H1 (cell line): ENCODE measurements at regions not wholly inside any gene's neighbourhood (a gene's known extent, or its start where the extent isn't known, plus 50 kb on each side); places are given as distances from the start of the nearest gene placed in this dataset.
A peak's percentile ranks its signal among the peaks of the same experiment; 100 is the strongest.

Experiments used
- CTCF ChIA-PET: fragments of 300-600 bp; sonication (Branson Sonifier 250); formaldehyde crosslinking; loops from one replicate; lab custom pipeline; 2021; ENCODE audit not compliant: partially characterized antibody; lab: Charles Lee
- POLR2A ChIA-PET: fragments of 300-600 bp; sonication (Branson Sonifier 250); formaldehyde crosslinking; loops from one replicate; lab custom pipeline; 2021; ENCODE audit warnings: inconsistent platforms; ENCODE audit not compliant: partially characterized antibody; lab: Charles Lee
- DNase-seq, 2 experiments: peaks; one replicate each; pipeline versions ENCODE4 v3.0.0 to v3.0.0-alpha.2; 2010 to 2022; ENCODE audit warnings: low spot score in 2 of 2, low read depth in 1 of 2, mixed read lengths in 1 of 2
- FAIRE-seq: peaks from 2 replicates; lab custom pipeline; 2011; peaks lifted over from hg19 to GRCh38; lab: Jason Lieb, UNC
- H2AFZ ChIP-seq: 2 replicates; pipeline ENCODE4 v1.8.1; 2012; ENCODE audit warnings: low read length, inconsistent platforms
- H2AK5ac ChIP-seq: 2 replicates; pipeline ENCODE4 v1.6.1; 2013; ENCODE audit warnings: low read depth, low read length
- H2BK120ac ChIP-seq: replicated peaks from 2 replicates; pipeline ENCODE3; 2013; ENCODE audit warnings: low read depth, low read length, inconsistent platforms
- H2BK12ac ChIP-seq: 2 replicates; pipeline ENCODE4 v1.6.1; 2013; ENCODE audit warnings: low read depth, low read length
- H2BK15ac ChIP-seq: 2 replicates; pipeline ENCODE4 v1.6.1; 2013; ENCODE audit warnings: low read length
- H2BK20ac ChIP-seq: 2 replicates; pipeline ENCODE4 v1.6.1; 2013; ENCODE audit warnings: low read length
- H2BK5ac ChIP-seq: 2 replicates; pipeline ENCODE4 v1.6.1; 2013; ENCODE audit warnings: low read depth, low read length
- H3K14ac ChIP-seq: 2 replicates; pipeline ENCODE4 v1.6.1; 2013; ENCODE audit warnings: inconsistent platforms; ENCODE audit not compliant: insufficient read length
- H3K18ac ChIP-seq: 2 replicates; pipeline ENCODE4 v1.6.1; 2013; ENCODE audit warnings: low read length; ENCODE audit errors: extremely low read depth
- H3K23ac ChIP-seq: 2 replicates; pipeline ENCODE4 v1.6.1; 2013; ENCODE audit warnings: inconsistent platforms; ENCODE audit not compliant: insufficient read length
- H3K23me2 ChIP-seq: 2 replicates; pipeline ENCODE4 v1.6.1; 2013; ENCODE audit warnings: low read depth, low read length
- H3K27ac ChIP-seq: 2 replicates; pipeline ENCODE4 v1.6.1; 2011; ENCODE audit warnings: low read depth, low read length, inconsistent platforms
- H3K27me3 ChIP-seq, 4 experiments: replicated peaks in 1 of 4; 1 replicate in 1 of 4; 2 replicates in 3 of 4; pipeline versions ENCODE4 v1.6.1 to v1.8.1; 2011 to 2013; ENCODE audit warnings: low read length in 3 of 4, mild to moderate bottlenecking in 3 of 4, inconsistent platforms in 2 of 4, mixed read lengths in 2 of 4, moderate library complexity in 1 of 4; ENCODE audit not compliant: control insufficient read depth in 3 of 4, insufficient read depth in 3 of 4; ENCODE audit errors: extremely low read depth in 1 of 4
- H3K36me3 ChIP-seq, 4 experiments: 2 replicates each; pipeline versions ENCODE4 v1.6.1 to v1.8.1; 2011 to 2013; ENCODE audit warnings: mild to moderate bottlenecking in 4 of 4, low read length in 3 of 4, moderate library complexity in 2 of 4, control low read depth in 1 of 4, inconsistent platforms in 1 of 4; ENCODE audit not compliant: insufficient read depth in 4 of 4, control insufficient read depth in 2 of 4
- H3K4ac ChIP-seq: replicated peaks from 2 replicates; pipeline ENCODE3; 2013; ENCODE audit warnings: low read length, low read depth, mixed read lengths, inconsistent platforms; ENCODE audit not compliant: insufficient read length
- H3K4me1 ChIP-seq, 4 experiments: replicated peaks in 1 of 4; 1 replicate in 1 of 4; 2 replicates in 3 of 4; pipeline versions ENCODE4 v1.6.1 to v1.8.1; 2011 to 2013; ENCODE audit warnings: low read length in 3 of 4, inconsistent platforms in 2 of 4, mixed read lengths in 1 of 4; ENCODE audit not compliant: insufficient read depth in 4 of 4, control insufficient read depth in 3 of 4
- H3K4me2 ChIP-seq, 2 experiments: 2 replicates each; pipeline versions ENCODE4 v1.6.1 to v1.8.1; 2011 to 2013; ENCODE audit warnings: low read depth in 2 of 2, low read length in 2 of 2, control low read depth in 1 of 2, inconsistent platforms in 1 of 2, mild to moderate bottlenecking in 1 of 2; ENCODE audit not compliant: insufficient read depth in 1 of 2
- H3K4me3 ChIP-seq, 4 experiments: fragments of 200-600, 300-600 bp in 1 of 4; sonication (generic), shearing (Covaris generic), sonication (Bioruptor Twin) in 1 of 4; 2 replicates each; pipeline versions ENCODE4 v1.5.1 to v1.8.1; 2011 to 2016; ENCODE audit warnings: low read length in 4 of 4, low read depth in 3 of 4, control low read depth in 2 of 4, inconsistent platforms in 2 of 4, mild to moderate bottlenecking in 2 of 4, mixed read lengths in 1 of 4, moderate library complexity in 1 of 4; ENCODE audit not compliant: insufficient read depth in 2 of 4; ENCODE audit errors: extremely low read depth in 1 of 4
- H3K56ac ChIP-seq: replicated peaks from 2 replicates; pipeline ENCODE3; 2013; ENCODE audit warnings: low read depth, mild to moderate bottlenecking, mixed read lengths, low read length, inconsistent platforms; ENCODE audit not compliant: insufficient read length
- H3K79me1 ChIP-seq: 2 replicates; pipeline ENCODE4 v1.6.1; 2013; ENCODE audit warnings: low read depth, low read length, control low read depth
- H3K79me2 ChIP-seq, 2 experiments: 2 replicates each; pipeline versions ENCODE4 v1.6.1 to v1.8.1; 2012 to 2013; ENCODE audit warnings: low read length in 2 of 2, mild to moderate bottlenecking in 2 of 2, inconsistent platforms in 1 of 2; ENCODE audit not compliant: insufficient read depth in 2 of 2, control insufficient read depth in 1 of 2
- H3K9ac ChIP-seq, 4 experiments: replicated peaks in 1 of 4; 1 replicate in 1 of 4; 2 replicates in 3 of 4; pipeline versions ENCODE4 v1.6.1 to v1.8.1; 2011 to 2013; ENCODE audit warnings: low read depth in 3 of 4, low read length in 3 of 4, control low read depth in 2 of 4, mild to moderate bottlenecking in 2 of 4, moderate library complexity in 2 of 4, inconsistent platforms in 1 of 4; ENCODE audit errors: extremely low read depth in 1 of 4
- H3K9me3 ChIP-seq, 2 experiments: 2 replicates each; pipeline versions ENCODE4 v1.6.1 to v1.8.1; 2012 to 2013; ENCODE audit warnings: mild to moderate bottlenecking in 2 of 2, moderate library complexity in 2 of 2, control low read depth in 1 of 2, inconsistent platforms in 1 of 2, low read depth in 1 of 2, low read length in 1 of 2, mixed read lengths in 1 of 2; ENCODE audit not compliant: insufficient read depth in 2 of 2
- H4K20me1 ChIP-seq, 2 experiments: replicated peaks in 1 of 2; 2 replicates each; pipeline versions ENCODE3 to v1.8.1; 2011 to 2013; ENCODE audit warnings: inconsistent platforms in 2 of 2, low read length in 2 of 2, mild to moderate bottlenecking in 1 of 2; ENCODE audit not compliant: insufficient read depth in 2 of 2, control insufficient read depth in 1 of 2
- H4K5ac ChIP-seq: 2 replicates; pipeline ENCODE4 v1.6.1; 2013; ENCODE audit warnings: low read length, low read depth, mixed read lengths, inconsistent platforms; ENCODE audit not compliant: insufficient read length
- H4K8ac ChIP-seq: 2 replicates; pipeline ENCODE4 v1.8.0; 2013; ENCODE audit warnings: mild to moderate bottlenecking, moderate library complexity, low read length, inconsistent platforms; ENCODE audit not compliant: insufficient read depth; ENCODE audit errors: extremely low read depth
- H4K91ac ChIP-seq: replicated peaks from 2 replicates; pipeline ENCODE3; 2013; ENCODE audit warnings: low read length, mixed read lengths, inconsistent platforms; ENCODE audit not compliant: insufficient read length
- CEBPB ChIP-seq: IDR thresholded peaks from 2 replicates; pipeline ENCODE4 v1.6.1; 2012; ENCODE audit warnings: low read depth, low read length
- EP300 ChIP-seq, 2 experiments: IDR thresholded peaks; 1 replicate in 1 of 2; 2 replicates in 1 of 2; pipeline ENCODE4 v1.6.1; 2011 to 2012; ENCODE audit warnings: low read depth in 2 of 2, low read length in 2 of 2, mild to moderate bottlenecking in 2 of 2, borderline replicate concordance in 1 of 2, inconsistent platforms in 1 of 2, moderate library complexity in 1 of 2
- JUND ChIP-seq: IDR thresholded peaks from 2 replicates; pipeline ENCODE4 v1.6.1; 2011; ENCODE audit warnings: mild to moderate bottlenecking, improper control_type of control experiment, low read length
- RBBP5 ChIP-seq: IDR thresholded peaks from 2 replicates; pipeline ENCODE4 v1.7.1; 2012; ENCODE audit warnings: low read depth, mild to moderate bottlenecking, inconsistent platforms, low read length, moderate library complexity, borderline replicate concordance
- WGBS, 2 experiments: shearing (Covaris generic) in 1 of 2; methylation state at CpG; one replicate each; pipeline versions ENCODE4 v1.1.6 to v1.1.7; 2013 to 2015; ENCODE audit warnings: low lambda C conversion rate in 2 of 2, mixed read lengths in 2 of 2, inconsistent platforms in 1 of 2, low coverage in 1 of 2, missing lambda C conversion rate in 1 of 2; ENCODE audit not compliant: insufficient replicate concordance in 2 of 2, insufficient coverage in 1 of 2, insufficient read length in 1 of 2; ENCODE audit errors: extremely low coverage in 1 of 2, missing lambda C conversion rate in 1 of 2; 5-methylcytosine and 5-hydroxymethylcytosine counted together

- H2BK5ac ChIP-seq, result no peak overlapping the region
- no peak overlapping the region for H3K9ac ChIP-seq
- no peaks in the 10 kb centered on the region for H3K36me3 ChIP-seq
- peak in 1 of 2 experiments; percentile 56 for DNase-seq
- WGBS, 2 experiments, result 81% methylated on average over 5 of the region's 5 CpGs; no CpG with 5 or more reads in 1 of the 2 experiments
- H3K4me1 ChIP-seq, result peaks cover 0 to 7% (median under 1%) of the 10 kb centered on the region in 4 experiments; a peak in 1 of 7 replicates
- no peak overlapping the region for H3K4ac ChIP-seq
- peak overlapping the region; percentile 43; the same call in 1 of the 2 replicates for H2AFZ ChIP-seq
- H3K27ac ChIP-seq, result no peak overlapping the region
- no peak overlapping the region for H2AK5ac ChIP-seq
- ChIA-PET CTCF (interaction anchor here (0.6 to 1.4 kb wide), 3 partner anchors 30 to 160 kb away, joined by 3 read pairs; no protein-coding TSS in a partner anchor), POLR2A (no interaction called here)
- no peaks in the 10 kb centered on the region for H4K20me1 ChIP-seq
- no peaks in the 10 kb centered on the region for H3K79me2 ChIP-seq
- no peak overlapping the region for H3K14ac ChIP-seq
- H3K18ac ChIP-seq, result no peak overlapping the region
- H2BK12ac ChIP-seq, result no peak overlapping the region
- no peak overlapping the region for H4K8ac ChIP-seq
- no peak overlapping the region for H4K91ac ChIP-seq
- H2BK15ac ChIP-seq, result no peak overlapping the region
- H4K5ac ChIP-seq, result no peak overlapping the region
- H3K56ac ChIP-seq, result no peak overlapping the region
- no peak overlapping the region for H3K23ac ChIP-seq
- H2BK20ac ChIP-seq, result no peak overlapping the region
- TF ChIP-seq JUND (peak; percentile 89), CEBPB (0 out of 2 replicates have a peak, but pooled peaks have one; percentile 3), RBBP5 (no peak), EP300 (IDR thresholded peaks at IDR 0.05; ENCODE audit: borderline replicate concordance in 1 of 2, low read depth in 2 of 2, low read length in 2 of 2) (no peak)
- TF ChIP-seq, all 59 proteins: peak for 2
- no peak overlapping the region for H2BK120ac ChIP-seq
- no peaks in the 10 kb centered on the region for H3K79me1 ChIP-seq
- no peaks in the 10 kb centered on the region for H3K9me3 ChIP-seq
- H3K4me2 ChIP-seq, result no peak overlapping the region
- no peak overlapping the region for H3K4me3 ChIP-seq
- no peaks in the 10 kb centered on the region for H3K23me2 ChIP-seq
- peak; percentile 28 for FAIRE-seq
- H3K27me3 ChIP-seq, result no peaks in the 10 kb centered on the region
These were observed 313.9 kb downstream of the BARHL2 start for GRCh38 chr1:90402893-90403849.
